ENCODE measurements at regions not wholly inside any gene's neighbourhood (a gene's known extent, or its start where the extent isn't known, plus 50 kb on each side); places are given as distances from the start of the nearest gene placed in this dataset.

DNA sequence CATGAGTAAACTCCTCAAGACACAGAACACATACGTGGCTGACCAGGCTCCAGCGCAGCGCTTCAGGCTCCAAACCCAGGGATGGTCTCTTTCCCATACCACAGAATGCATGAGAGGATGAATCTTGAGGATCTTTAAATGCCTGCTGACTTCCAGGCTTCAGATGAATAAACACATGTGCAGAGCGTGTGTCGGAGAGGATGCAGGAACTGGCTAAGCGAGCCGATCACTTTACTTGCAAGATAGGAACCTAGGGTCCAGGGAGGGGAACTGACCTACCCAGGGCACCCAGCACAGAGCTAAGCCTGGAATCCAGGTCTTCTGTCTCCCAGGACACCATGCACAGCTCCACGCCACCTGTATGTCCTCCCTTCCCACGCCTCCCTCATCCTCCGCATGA is 209.8 kb downstream of the BCL11B start:
- TF ChIP-seq, protein P1, sequence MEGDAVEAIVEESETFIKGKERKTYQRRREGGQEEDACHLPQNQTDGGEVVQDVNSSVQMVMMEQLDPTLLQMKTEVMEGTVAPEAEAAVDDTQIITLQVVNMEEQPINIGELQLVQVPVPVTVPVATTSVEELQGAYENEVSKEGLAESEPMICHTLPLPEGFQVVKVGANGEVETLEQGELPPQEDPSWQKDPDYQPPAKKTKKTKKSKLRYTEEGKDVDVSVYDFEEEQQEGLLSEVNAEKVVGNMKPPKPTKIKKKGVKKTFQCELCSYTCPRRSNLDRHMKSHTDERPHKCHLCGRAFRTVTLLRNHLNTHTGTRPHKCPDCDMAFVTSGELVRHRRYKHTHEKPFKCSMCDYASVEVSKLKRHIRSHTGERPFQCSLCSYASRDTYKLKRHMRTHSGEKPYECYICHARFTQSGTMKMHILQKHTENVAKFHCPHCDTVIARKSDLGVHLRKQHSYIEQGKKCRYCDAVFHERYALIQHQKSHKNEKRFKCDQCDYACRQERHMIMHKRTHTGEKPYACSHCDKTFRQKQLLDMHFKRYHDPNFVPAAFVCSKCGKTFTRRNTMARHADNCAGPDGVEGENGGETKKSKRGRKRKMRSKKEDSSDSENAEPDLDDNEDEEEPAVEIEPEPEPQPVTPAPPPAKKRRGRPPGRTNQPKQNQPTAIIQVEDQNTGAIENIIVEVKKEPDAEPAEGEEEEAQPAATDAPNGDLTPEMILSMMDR (IDR thresholded peaks at IDR 0.05), result no peak
- no peak for TF ChIP-seq POLR2A (IDR thresholded peaks at IDR 0.05)
